SH-SY5Y (cell line): ENCODE measurements at regions not wholly inside any gene's neighbourhood (a gene's known extent, or its start where the extent isn't known, plus 50 kb on each side); places are given as distances from the start of the nearest gene placed in this dataset.

ENCODE experiments used
- GATA2 ChIP-seq: IDR thresholded peaks from 2 replicates; pipeline ENCODE4 v1.6.1; 2011; ENCODE audit warnings: mild to moderate bottlenecking, low read depth, low read length
- GATA3 ChIP-seq: IDR thresholded peaks from 2 replicates; pipeline ENCODE4 v1.6.1; 2011; ENCODE audit warnings: low read depth, mild to moderate bottlenecking, low read length, moderate library complexity

GRCh38 chr3:21879184-21879886 lies 128.3 kb upstream of the ZNF385D start:
- TF ChIP-seq GATA3, result no peak
- TF ChIP-seq GATA2, result no peak

GRCh38 chr3:21888656-21889055 lies 137.6 kb upstream of the ZNF385D start:
- TF ChIP-seq GATA3 (no peak), GATA2 (no peak)

GRCh38 chr3:21889166-21889565 lies 138.2 kb upstream of the ZNF385D start:
- TF ChIP-seq GATA3 (no peak), GATA2 (no peak)

- TF ChIP-seq GATA3, result no peak
- no peak for TF ChIP-seq GATA2
These were observed 141.1 kb upstream of the ZNF385D start for GRCh38 chr3:21892104-21892503.

GRCh38 chr3:21893242-21893641 lies 142.2 kb upstream of the ZNF385D start:
- no peak for TF ChIP-seq GATA2
- TF ChIP-seq GATA3, result no peak

- TF ChIP-seq GATA2 (no peak), GATA3 (no peak)
These were observed 143.7 kb upstream of the ZNF385D start for GRCh38 chr3:21894459-21895340.

- TF ChIP-seq GATA3, result no peak
- no peak for TF ChIP-seq GATA2
These were observed 147.3 kb upstream of the ZNF385D start for GRCh38 chr3:21898316-21898715.

- TF ChIP-seq GATA3 (no peak), GATA2 (no peak)
These were observed 150.5 kb upstream of the ZNF385D start for GRCh38 chr3:21901484-21901883.

- TF ChIP-seq GATA2 (no peak), GATA3 (no peak)
These were observed 151.9 kb upstream of the ZNF385D start for GRCh38 chr3:21902956-21903355.

- no peak for TF ChIP-seq GATA2
- no peak for TF ChIP-seq GATA3
These were observed 158.1 kb upstream of the ZNF385D start for GRCh38 chr3:21909096-21909495.

- TF ChIP-seq GATA3 (no peak), GATA2 (no peak)
These were observed 161.7 kb upstream of the ZNF385D start for GRCh38 chr3:21912711-21913110.

- TF ChIP-seq GATA3 (no peak), GATA2 (no peak)
These were observed 162.8 kb upstream of the ZNF385D start for GRCh38 chr3:21913791-21914190.

GRCh38 chr3:21914451-21914850 lies 163.4 kb upstream of the ZNF385D start:
- TF ChIP-seq GATA2 (no peak), GATA3 (no peak)

GRCh38 chr3:21919383-21919782 lies 168.4 kb upstream of the ZNF385D start:
- TF ChIP-seq GATA3 (no peak), GATA2 (no peak)

GRCh38 chr3:21920421-21920861 lies 169.4 kb upstream of the ZNF385D start:
- no peak for TF ChIP-seq GATA3
- TF ChIP-seq GATA2, result no peak
